Activated CD8-positive, alpha-beta memory T cell treated with anti-CD3 and anti-CD28 coated beads for 36 hours (primary cell): ENCODE measurements at regions not wholly inside any gene's neighbourhood (a gene's known extent, or its start where the extent isn't known, plus 50 kb on each side); places are given as distances from the start of the nearest gene placed in this dataset.

Source experiments
- CTCF ChIA-PET: fragments of 350-600 bp; sonication (Branson Sonifier 250); formaldehyde crosslinking; loops from one replicate; lab custom pipeline; 2021; ENCODE audit warnings: antibody characterized with exemption; lab: Charles Lee
- POLR2A ChIA-PET: fragments of 350-600 bp; sonication (Branson Sonifier 250); formaldehyde crosslinking; loops from one replicate; lab custom pipeline; 2021; ENCODE audit warnings: antibody characterized with exemption; lab: Charles Lee

GRCh38 chr16:74184839-74185238, 111.8 kb upstream of the PSMD7 start:
- POLR2A ChIA-PET: no interaction called here
- CTCF ChIA-PET: no interaction called here

GRCh38 chr16:74183601-74184360, 112.8 kb upstream of the PSMD7 start:
- ChIA-PET POLR2A (no interaction called here), CTCF (no interaction called here)

GRCh38 chr16:74169687-74170376, 126.8 kb upstream of the PSMD7 start:
- ChIA-PET CTCF (no interaction called here), POLR2A (no interaction called here)

GRCh38 chr16:74169066-74169465, 127.5 kb upstream of the PSMD7 start:
- POLR2A ChIA-PET: no interaction called here
- CTCF ChIA-PET: no interaction called here

GRCh38 chr16:74168445-74168844, 128.2 kb upstream of the PSMD7 start:
- CTCF ChIA-PET: no interaction called here
- POLR2A ChIA-PET: no interaction called here

GRCh38 chr16:74166456-74166855, 130.2 kb upstream of the PSMD7 start:
- ChIA-PET CTCF (no interaction called here), POLR2A (no interaction called here)

- ChIA-PET CTCF (no interaction called here), POLR2A (no interaction called here)
Observed at GRCh38 chr16:74165566-74166080, 131.0 kb upstream of the PSMD7 start.

- ChIA-PET POLR2A (no interaction called here), CTCF (no interaction called here)
Observed at GRCh38 chr16:74160759-74161158, 135.9 kb upstream of the PSMD7 start.

GRCh38 chr16:74153773-74154172, 142.8 kb upstream of the PSMD7 start:
- CTCF ChIA-PET: no interaction called here

GRCh38 chr16:74146643-74147042, 150.0 kb upstream of the PSMD7 start:
- POLR2A ChIA-PET: no interaction called here

More at GRCh38 chr16:74153773-74154172, 142.8 kb upstream of the PSMD7 start:
- POLR2A ChIA-PET: no interaction called here

GRCh38 chr16:74143171-74143570, 153.4 kb upstream of the PSMD7 start:
- ChIA-PET CTCF (no interaction called here), POLR2A (no interaction called here)

More at GRCh38 chr16:74146643-74147042, 150.0 kb upstream of the PSMD7 start:
- CTCF ChIA-PET: no interaction called here

- CTCF ChIA-PET: no interaction called here
Observed at GRCh38 chr16:74141015-74141414, 155.6 kb upstream of the PSMD7 start.

GRCh38 chr16:74140557-74140956, 156.1 kb upstream of the PSMD7 start:
- CTCF ChIA-PET: no interaction called here
- POLR2A ChIA-PET: no interaction called here

More at GRCh38 chr16:74141015-74141414, 155.6 kb upstream of the PSMD7 start:
- POLR2A ChIA-PET: no interaction called here

- POLR2A ChIA-PET: no interaction called here
- CTCF ChIA-PET: no interaction called here
Observed at GRCh38 chr16:74123826-74124225, 172.8 kb upstream of the PSMD7 start.

GRCh38 chr16:74123195-74123594, 173.4 kb upstream of the PSMD7 start:
- ChIA-PET CTCF (no interaction called here), POLR2A (no interaction called here)

- ChIA-PET POLR2A (no interaction called here), CTCF (no interaction called here)
Observed at GRCh38 chr16:74117798-74118197, 178.8 kb upstream of the PSMD7 start.

- CTCF ChIA-PET: no interaction called here
- POLR2A ChIA-PET: no interaction called here
Observed at GRCh38 chr16:74113545-74113944, 183.1 kb upstream of the PSMD7 start.

GRCh38 chr16:74111456-74111982, 185.1 kb upstream of the PSMD7 start:
- ChIA-PET CTCF (no interaction called here), POLR2A (no interaction called here)

- CTCF ChIA-PET: interaction anchor here (0.7 kb wide), 1 partner anchor 1276 kb away, joined by 6 read pairs; no protein-coding TSS in a partner anchor
Observed at GRCh38 chr16:74107795-74108610, 188.6 kb upstream of the PSMD7 start.

GRCh38 chr16:74104022-74104421, 192.6 kb upstream of the PSMD7 start:
- CTCF ChIA-PET: no interaction called here
- POLR2A ChIA-PET: no interaction called here

More at GRCh38 chr16:74107795-74108610, 188.6 kb upstream of the PSMD7 start:
- POLR2A ChIA-PET: no interaction called here
